GM12872 (cell line): ENCODE measurements at regions not wholly inside any gene's neighbourhood (a gene's known extent, or its start where the extent isn't known, plus 50 kb on each side); places are given as distances from the start of the nearest gene placed in this dataset.

Experiments
- TF ChIP-seq, protein P1 (sequence below): IDR thresholded peaks from 3 replicates; pipeline ENCODE4 v1.5.1; 2011; ENCODE audit warnings: low read depth, mild to moderate bottlenecking, low read length, moderate library complexity; ENCODE audit not compliant: insufficient read depth

DNA sequence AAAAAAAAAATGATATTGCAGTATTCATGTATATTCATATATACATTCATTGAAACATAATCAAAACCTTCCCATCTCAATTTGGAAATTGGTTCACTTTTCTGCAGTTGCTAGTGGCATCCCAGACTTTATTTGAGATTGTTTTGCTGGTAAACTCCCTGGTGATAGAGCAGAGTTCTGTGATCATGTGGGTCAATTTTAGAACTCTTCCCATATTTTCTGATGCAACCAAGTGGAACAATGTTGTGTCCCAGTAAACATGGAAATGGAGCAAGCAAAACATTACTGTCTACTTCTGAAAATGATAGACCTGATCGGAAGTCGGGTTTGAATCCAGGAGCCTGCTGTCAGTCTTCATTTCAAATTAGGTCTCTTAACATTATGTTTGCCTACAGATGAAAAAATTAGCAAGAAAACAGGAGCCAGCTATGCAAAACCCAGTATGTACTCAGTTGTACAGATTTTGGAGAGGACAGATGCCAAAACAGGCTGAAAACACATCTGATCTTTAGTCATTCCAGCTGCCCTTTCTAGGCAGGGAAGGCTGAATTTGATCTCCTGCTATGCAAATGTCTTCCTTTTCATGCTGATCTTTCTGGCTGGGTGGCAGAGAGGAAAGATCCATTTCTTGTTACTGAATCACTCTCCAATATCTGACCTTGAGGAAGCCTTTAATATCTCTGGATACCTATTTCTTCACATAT, 786.6 kb upstream of the SOX9 start:
- TF ChIP-seq, protein P1, sequence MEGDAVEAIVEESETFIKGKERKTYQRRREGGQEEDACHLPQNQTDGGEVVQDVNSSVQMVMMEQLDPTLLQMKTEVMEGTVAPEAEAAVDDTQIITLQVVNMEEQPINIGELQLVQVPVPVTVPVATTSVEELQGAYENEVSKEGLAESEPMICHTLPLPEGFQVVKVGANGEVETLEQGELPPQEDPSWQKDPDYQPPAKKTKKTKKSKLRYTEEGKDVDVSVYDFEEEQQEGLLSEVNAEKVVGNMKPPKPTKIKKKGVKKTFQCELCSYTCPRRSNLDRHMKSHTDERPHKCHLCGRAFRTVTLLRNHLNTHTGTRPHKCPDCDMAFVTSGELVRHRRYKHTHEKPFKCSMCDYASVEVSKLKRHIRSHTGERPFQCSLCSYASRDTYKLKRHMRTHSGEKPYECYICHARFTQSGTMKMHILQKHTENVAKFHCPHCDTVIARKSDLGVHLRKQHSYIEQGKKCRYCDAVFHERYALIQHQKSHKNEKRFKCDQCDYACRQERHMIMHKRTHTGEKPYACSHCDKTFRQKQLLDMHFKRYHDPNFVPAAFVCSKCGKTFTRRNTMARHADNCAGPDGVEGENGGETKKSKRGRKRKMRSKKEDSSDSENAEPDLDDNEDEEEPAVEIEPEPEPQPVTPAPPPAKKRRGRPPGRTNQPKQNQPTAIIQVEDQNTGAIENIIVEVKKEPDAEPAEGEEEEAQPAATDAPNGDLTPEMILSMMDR, result no peak

- TF ChIP-seq, protein P1, result no peak
Observed at GRCh38 chr17:71335212-71335611, 785.6 kb upstream of the SOX9 start.

GRCh38 chr17:71337938-71338337, 782.9 kb upstream of the SOX9 start:
- TF ChIP-seq, protein P1, result no peak

GRCh38 chr17:71338396-71338795, 782.4 kb upstream of the SOX9 start:
- TF ChIP-seq, protein P1, result no peak

DNA sequence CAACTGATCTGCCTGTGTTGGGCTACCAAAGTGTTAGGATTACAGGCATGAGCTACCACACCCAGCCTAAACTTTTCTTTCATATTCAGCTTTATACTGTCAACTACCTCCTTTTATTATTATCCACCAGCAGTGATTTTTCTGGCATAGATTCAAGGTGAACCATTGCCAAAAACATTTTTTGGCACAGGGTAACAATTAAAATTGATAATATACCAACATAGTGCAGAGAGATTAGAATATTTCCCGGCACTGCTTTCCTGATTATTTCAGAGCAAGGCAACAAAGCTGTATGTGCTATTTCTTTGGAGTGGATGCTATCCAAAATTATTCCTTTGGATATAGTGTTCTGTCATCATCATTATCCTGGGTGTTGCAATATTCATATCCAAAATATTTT, 781.6 kb upstream of the SOX9 start:
- TF ChIP-seq, protein P1, result no peak

- TF ChIP-seq, protein P1, result no peak
Observed at GRCh38 chr17:71342737-71343136, 778.1 kb upstream of the SOX9 start.

- TF ChIP-seq, protein P1, result no peak
Observed at GRCh38 chr17:71349908-71350600, 770.8 kb upstream of the SOX9 start.
